ENCODE measurements at regions not wholly inside any gene's neighbourhood (a gene's known extent, or its start where the extent isn't known, plus 50 kb on each side); places are given as distances from the start of the nearest gene placed in this dataset.

GRCh38 chr11:38972220-38972619 lies 2374.2 kb upstream of the RAG2 start:
- H3K4me1 Mint-ChIP-seq (ENCODE audit: low read depth) = peaks cover 3% of the 10 kb centered on the region
- no peaks in the 10 kb centered on the region for H3K36me3 Mint-ChIP-seq (ENCODE audit: low read depth)
- no peaks in the 10 kb centered on the region for H3K9me3 Mint-ChIP-seq (ENCODE audit: low read depth)
- no peaks in the 10 kb centered on the region for H3K27me3 Mint-ChIP-seq (ENCODE audit: low read depth)
- no peak overlapping the region for H3K4me3 Mint-ChIP-seq (ENCODE audit: unreplicated experiment)
- DNase-seq (ENCODE audit: low spot score) = no peak
- no peak overlapping the region for H3K27ac Mint-ChIP-seq (ENCODE audit: unreplicated experiment)
- TF ChIP-seq CTCF (IDR thresholded peaks at IDR 0.05) = no peak

DNA sequence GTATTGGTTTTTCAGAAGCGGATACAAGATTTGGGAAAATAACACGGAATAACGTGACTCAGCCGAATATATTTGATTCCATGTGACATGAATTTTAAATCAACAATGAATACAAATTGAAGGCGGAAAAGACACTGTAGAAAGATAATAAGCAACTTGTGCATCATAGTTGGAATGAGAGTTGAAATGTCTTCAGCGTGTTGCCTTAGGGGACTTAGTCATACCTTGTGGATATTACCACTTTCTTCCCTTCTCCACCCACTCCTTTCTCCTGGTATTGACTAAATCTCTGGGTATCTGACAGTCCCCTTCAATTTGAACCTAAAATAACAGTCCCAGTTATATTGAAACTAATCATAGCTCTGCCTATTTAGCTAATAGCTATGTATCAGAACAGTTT lies 2373.1 kb upstream of the RAG2 start:
- no peaks in the 10 kb centered on the region for H3K9me3 Mint-ChIP-seq (ENCODE audit: low read depth)
- no peak overlapping the region for H3K4me3 Mint-ChIP-seq (ENCODE audit: unreplicated experiment)
- no peak for DNase-seq (ENCODE audit: low spot score)
- no peaks in the 10 kb centered on the region for H3K36me3 Mint-ChIP-seq (ENCODE audit: low read depth)
- no peak for TF ChIP-seq CTCF (IDR thresholded peaks at IDR 0.05)
- H3K4me1 Mint-ChIP-seq (ENCODE audit: low read depth) = peaks cover 3% of the 10 kb centered on the region
- no peak overlapping the region for H3K27ac Mint-ChIP-seq (ENCODE audit: unreplicated experiment)
- no peaks in the 10 kb centered on the region for H3K27me3 Mint-ChIP-seq (ENCODE audit: low read depth)

- H3K27ac Mint-ChIP-seq (ENCODE audit: unreplicated experiment) = no peak overlapping the region
These were observed 2370.9 kb upstream of the RAG2 start for GRCh38 chr11:38968951-38969350.

GRCh38 chr11:38952698-38953097 lies 2354.7 kb upstream of the RAG2 start:
- TF ChIP-seq CTCF (IDR thresholded peaks at IDR 0.05) = no peak
- peaks cover under 1% of the 10 kb centered on the region for H3K9me3 Mint-ChIP-seq (ENCODE audit: low read depth)

More at GRCh38 chr11:38968951-38969350, 2370.9 kb upstream of the RAG2 start:
- no peaks in the 10 kb centered on the region for H3K27me3 Mint-ChIP-seq (ENCODE audit: low read depth)
- H3K36me3 Mint-ChIP-seq (ENCODE audit: low read depth) = no peaks in the 10 kb centered on the region
- no peak overlapping the region for H3K4me3 Mint-ChIP-seq (ENCODE audit: unreplicated experiment)
- DNase-seq (ENCODE audit: low spot score) = no peak
- H3K9me3 Mint-ChIP-seq (ENCODE audit: low read depth) = no peaks in the 10 kb centered on the region
- H3K4me1 Mint-ChIP-seq (ENCODE audit: low read depth) = peaks cover 3% of the 10 kb centered on the region
- TF ChIP-seq CTCF (IDR thresholded peaks at IDR 0.05) = no peak

GRCh38 chr11:38950867-38951266 lies 2352.8 kb upstream of the RAG2 start:
- DNase-seq (ENCODE audit: low spot score) = no peak
- H3K27me3 Mint-ChIP-seq (ENCODE audit: low read depth) = peaks cover under 1% of the 10 kb centered on the region
- no peaks in the 10 kb centered on the region for H3K4me1 Mint-ChIP-seq (ENCODE audit: low read depth)
- H3K9me3 Mint-ChIP-seq (ENCODE audit: low read depth) = peaks cover 17% of the 10 kb centered on the region
- no peaks in the 10 kb centered on the region for H3K36me3 Mint-ChIP-seq (ENCODE audit: low read depth)
- no peak overlapping the region for H3K4me3 Mint-ChIP-seq (ENCODE audit: unreplicated experiment)
- H3K27ac Mint-ChIP-seq (ENCODE audit: unreplicated experiment) = no peak overlapping the region
- no peak for TF ChIP-seq CTCF (IDR thresholded peaks at IDR 0.05)

More at GRCh38 chr11:38952698-38953097, 2354.7 kb upstream of the RAG2 start:
- peaks cover 2% of the 10 kb centered on the region for H3K27me3 Mint-ChIP-seq (ENCODE audit: low read depth)
- no peak for DNase-seq (ENCODE audit: low spot score)
- no peaks in the 10 kb centered on the region for H3K36me3 Mint-ChIP-seq (ENCODE audit: low read depth)
- no peak overlapping the region for H3K27ac Mint-ChIP-seq (ENCODE audit: unreplicated experiment)
- no peak overlapping the region for H3K4me3 Mint-ChIP-seq (ENCODE audit: unreplicated experiment)
- no peaks in the 10 kb centered on the region for H3K4me1 Mint-ChIP-seq (ENCODE audit: low read depth)

Data from chondrocyte (in vitro differentiated cells).